Islet of Langerhans (tissue), 1 donor: ENCODE measurements at regions not wholly inside any gene's neighbourhood (a gene's known extent, or its start where the extent isn't known, plus 50 kb on each side); places are given as distances from the start of the nearest gene placed in this dataset.

Experiments
- FAIRE-seq: peaks from one replicate; lab custom pipeline; 2011; peaks lifted over from hg19 to GRCh38; lab: Jason Lieb, UNC

DNA sequence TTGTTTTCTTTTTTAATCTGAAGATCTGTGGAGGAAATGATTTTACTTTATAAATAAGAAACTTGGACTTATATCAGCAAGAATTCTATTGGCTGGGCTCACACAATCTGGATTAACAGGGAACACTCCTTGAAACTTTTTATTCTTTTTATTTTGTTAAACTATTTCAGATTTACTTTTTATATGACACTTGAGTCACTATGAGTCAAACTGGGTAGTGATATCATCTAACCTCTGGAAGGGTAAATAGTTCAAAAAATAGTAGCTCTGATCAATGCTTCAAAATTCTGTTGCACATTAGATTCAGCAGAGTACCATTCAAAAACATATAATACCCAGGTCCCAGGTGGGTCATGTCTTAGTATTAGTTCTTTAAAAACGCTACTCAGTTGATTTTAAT, 55.1 kb upstream of the NBEA start:
- no peak for FAIRE-seq
